ENCODE measurements at regions not wholly inside any gene's neighbourhood (a gene's known extent, or its start where the extent isn't known, plus 50 kb on each side); places are given as distances from the start of the nearest gene placed in this dataset.
"Not testable (repeated sequence)": the region's sequence is repeated elsewhere in the genome, so short reads cannot be mapped to it uniquely, and the experiment has no call there.

GRCh38 chr9:62908271-62908670 is 1718.4 kb downstream of the SPATA31A7 start:
- CTCF ChIA-PET; H3K36me3 ChIP-seq (ENCODE audit: control insufficient read depth, insufficient read depth, low read length); BruUV-seq (replicated peaks); H3K9me3 ChIP-seq (ENCODE audit: control insufficient read depth, insufficient read depth, low read length); H3K4ac ChIP-seq (ENCODE audit: low read depth, low read length); H2AK9ac ChIP-seq (replicated peaks; ENCODE audit: low read depth, low read length, poor library complexity); H3K27ac ChIP-seq (ENCODE audit: insufficient read depth, low read length); H2AFZ ChIP-seq (replicated peaks; ENCODE audit: low read length, poor library complexity); H3K23ac ChIP-seq (ENCODE audit: low read depth, low read length); H2BK120ac ChIP-seq (ENCODE audit: low read depth, low read length); H3K9me1 ChIP-seq (ENCODE audit: insufficient read depth, low read length); H4K8ac ChIP-seq (ENCODE audit: low read depth in 2 of 2, low read length in 2 of 2); DNase-seq; ATAC-seq (ENCODE audit: low read depth); H2BK20ac ChIP-seq (ENCODE audit: low read depth, low read length); H3K56ac ChIP-seq (ENCODE audit: extremely low read depth, insufficient read depth, low read length); H3K27me3 ChIP-seq (ENCODE audit: control insufficient read depth, insufficient read depth, low read length); H4K5ac ChIP-seq (ENCODE audit: low read depth, low read length); H3K79me1 ChIP-seq (ENCODE audit: low read depth in 1 of 2, low read length in 2 of 2); H3K14ac ChIP-seq (replicated peaks; ENCODE audit: low read depth, low read length); H4K91ac ChIP-seq (ENCODE audit: insufficient read depth, low read depth, low read length); intact Hi-C loops (cut with micrococcal nuclease); H2BK15ac ChIP-seq (ENCODE audit: low read depth, low read length); H2AK5ac ChIP-seq (ENCODE audit: low read depth, low read length); H3K4me2 ChIP-seq (ENCODE audit: low read depth, low read length); in situ Hi-C loops (cut with MboI; ENCODE audit: low sequenced_read_pairs); POLR2A ChIA-PET (ENCODE audit: unreplicated experiment); H3K4me3 ChIP-seq (ENCODE audit: insufficient read depth, low read depth, low read length); H3K4me1 ChIP-seq (ENCODE audit: control insufficient read depth, insufficient read depth, low read length); H3K9ac ChIP-seq (ENCODE audit: low read depth, low read length); H3K18ac ChIP-seq (ENCODE audit: low read depth, low read length); H2BK5ac ChIP-seq (ENCODE audit: low read depth, low read length, poor library complexity, severe bottlenecking); dilution Hi-C loops (cut with HindIII; ENCODE audit: low sequenced_read_pairs, unreplicated experiment); H4K20me1 ChIP-seq (ENCODE audit: insufficient read depth, low read length): not testable (repeated sequence)
- WGBS, 2 experiments (ENCODE audit: extremely low coverage in 2 of 2, insufficient read length in 1 of 2): no CpG with 5 or more reads among the region's 4 CpGs

- H2AFZ ChIP-seq (replicated peaks; ENCODE audit: low read length, poor library complexity); H3K4me1 ChIP-seq (ENCODE audit: control insufficient read depth, insufficient read depth, low read length); dilution Hi-C loops (cut with HindIII; ENCODE audit: low sequenced_read_pairs, unreplicated experiment); H2BK5ac ChIP-seq (ENCODE audit: low read depth, low read length, poor library complexity, severe bottlenecking); H3K18ac ChIP-seq (ENCODE audit: low read depth, low read length); CTCF ChIA-PET; H4K8ac ChIP-seq (ENCODE audit: low read depth in 2 of 2, low read length in 2 of 2); H4K20me1 ChIP-seq (ENCODE audit: insufficient read depth, low read length); H3K27ac ChIP-seq (ENCODE audit: insufficient read depth, low read length); BruUV-seq (replicated peaks); H3K4ac ChIP-seq (ENCODE audit: low read depth, low read length); H2AK5ac ChIP-seq (ENCODE audit: low read depth, low read length); H3K56ac ChIP-seq (ENCODE audit: extremely low read depth, insufficient read depth, low read length); H4K91ac ChIP-seq (ENCODE audit: insufficient read depth, low read depth, low read length); DNase-seq; H2AK9ac ChIP-seq (replicated peaks; ENCODE audit: low read depth, low read length, poor library complexity); H3K14ac ChIP-seq (replicated peaks; ENCODE audit: low read depth, low read length); H3K36me3 ChIP-seq (ENCODE audit: control insufficient read depth, insufficient read depth, low read length); POLR2A ChIA-PET (ENCODE audit: unreplicated experiment); ATAC-seq (ENCODE audit: low read depth); H3K9me3 ChIP-seq (ENCODE audit: control insufficient read depth, insufficient read depth, low read length); H3K4me3 ChIP-seq (ENCODE audit: insufficient read depth, low read depth, low read length); H2BK120ac ChIP-seq (ENCODE audit: low read depth, low read length); H3K9me1 ChIP-seq (ENCODE audit: insufficient read depth, low read length); H3K79me1 ChIP-seq (ENCODE audit: low read depth in 1 of 2, low read length in 2 of 2); H3K4me2 ChIP-seq (ENCODE audit: low read depth, low read length); H3K27me3 ChIP-seq (ENCODE audit: control insufficient read depth, insufficient read depth, low read length); H2BK20ac ChIP-seq (ENCODE audit: low read depth, low read length); H2BK15ac ChIP-seq (ENCODE audit: low read depth, low read length); intact Hi-C loops (cut with micrococcal nuclease); H4K5ac ChIP-seq (ENCODE audit: low read depth, low read length); H3K23ac ChIP-seq (ENCODE audit: low read depth, low read length); in situ Hi-C loops (cut with MboI; ENCODE audit: low sequenced_read_pairs); H3K9ac ChIP-seq (ENCODE audit: low read depth, low read length): not testable (repeated sequence)
- no CpG with 5 or more reads among the region's 8 CpGs for WGBS, 2 experiments (ENCODE audit: extremely low coverage in 2 of 2, insufficient read length in 1 of 2)
Measured at GRCh38 chr9:62909447-62909846, 1719.6 kb downstream of the SPATA31A7 start.

Data from IMR-90 (cell line).